ENCODE measurements at regions not wholly inside any gene's neighbourhood (a gene's known extent, or its start where the extent isn't known, plus 50 kb on each side); places are given as distances from the start of the nearest gene placed in this dataset.

DNA sequence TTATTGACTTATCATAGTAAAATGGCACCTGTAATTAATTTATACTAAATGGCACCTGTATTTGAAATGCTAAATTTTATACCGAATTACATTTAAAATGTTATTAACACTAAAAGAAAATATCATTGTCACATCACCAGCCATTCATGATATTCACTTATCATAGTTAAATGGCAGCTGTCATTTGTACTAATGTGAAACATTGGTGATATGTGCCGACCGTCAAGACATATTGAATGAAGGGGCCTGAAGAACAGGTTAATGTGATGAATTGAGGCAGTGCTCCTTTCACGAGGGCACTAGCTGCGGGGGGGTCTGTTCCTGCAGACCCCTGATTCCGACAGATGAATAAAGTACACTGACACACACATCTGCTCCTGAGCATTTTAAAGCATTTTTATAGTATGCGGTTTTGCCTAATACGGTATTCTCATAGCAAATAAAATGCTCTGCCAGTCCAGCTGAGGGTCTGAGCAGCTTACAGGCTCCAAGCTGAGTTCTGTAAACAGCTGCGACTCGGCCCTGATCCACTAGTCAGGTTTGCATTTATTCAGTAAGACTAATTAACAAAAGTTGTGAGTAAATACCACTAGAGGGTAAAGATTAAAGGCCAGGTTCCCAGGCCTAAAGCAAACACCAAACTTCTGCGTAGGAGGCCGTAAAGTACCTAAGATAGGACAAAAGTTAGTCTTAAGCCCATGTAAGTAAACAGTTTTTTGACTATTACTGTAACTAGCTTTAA is 593.4 kb upstream of the NETO1 start:
- intact Hi-C loops (cut with micrococcal nuclease), result no loop called here

DNA sequence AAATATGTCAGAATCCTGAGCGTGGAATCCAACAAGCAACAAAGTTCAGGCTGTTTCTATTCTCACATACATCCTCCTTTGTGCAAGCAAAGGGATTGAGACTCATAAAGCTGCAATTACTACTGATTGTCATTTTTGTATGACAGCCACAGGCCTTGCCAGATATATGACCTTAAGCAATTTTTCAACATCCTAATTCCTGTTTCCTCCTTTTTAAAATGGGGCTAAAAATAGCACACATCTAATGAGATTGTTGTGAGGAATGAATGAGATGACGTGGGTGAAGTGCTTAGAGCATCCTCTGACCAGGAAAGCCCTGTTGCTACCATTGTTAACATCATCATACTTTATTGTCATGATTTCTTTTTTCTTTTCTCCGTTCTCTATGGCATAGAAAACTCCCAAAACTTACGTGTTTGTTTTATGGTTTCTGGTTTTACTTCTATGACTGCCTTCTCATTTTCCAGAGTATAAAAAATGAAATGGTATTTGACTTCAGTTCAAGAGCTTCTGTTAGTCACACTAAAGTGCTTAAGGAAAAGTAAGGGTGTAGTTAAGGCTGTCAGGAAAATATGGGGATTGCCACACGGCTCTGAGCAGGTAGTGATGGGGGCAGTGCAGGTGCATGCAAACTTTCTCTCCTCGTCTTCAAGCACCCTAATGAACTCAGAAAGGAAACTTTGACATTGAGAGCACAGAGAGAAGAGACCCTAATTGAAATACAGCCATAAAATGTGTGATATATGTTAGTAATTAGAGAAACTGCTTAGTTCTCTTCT is 590.6 kb upstream of the NETO1 start:
- intact Hi-C loops (cut with micrococcal nuclease), result no loop called here

- intact Hi-C loops (cut with micrococcal nuclease), result no loop called here
Measured at GRCh38 chr18:73456643-73457042, 588.9 kb upstream of the NETO1 start.

- intact Hi-C loops (cut with micrococcal nuclease), result no loop called here
Measured at GRCh38 chr18:73452866-73453265, 585.1 kb upstream of the NETO1 start.

DNA sequence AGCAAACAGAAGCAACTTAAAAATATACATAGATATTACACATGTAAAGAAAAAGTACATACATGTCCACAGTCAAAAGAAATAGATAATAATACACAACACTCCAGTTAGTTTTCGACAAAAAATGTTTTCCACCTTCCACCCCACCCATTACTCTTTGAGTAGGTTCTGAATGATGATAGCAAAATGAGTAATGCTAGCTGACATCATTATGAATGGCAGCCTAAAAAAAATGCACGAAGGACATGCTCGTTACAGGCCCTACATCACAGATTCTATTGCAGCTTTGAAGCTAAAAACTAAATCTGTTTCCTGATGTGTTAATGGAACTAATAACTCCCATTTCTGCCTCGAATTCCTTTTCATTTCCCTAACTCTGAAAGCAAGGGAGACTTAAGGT is 578.7 kb upstream of the NETO1 start:
- intact Hi-C loops (cut with micrococcal nuclease), result no loop called here

DNA sequence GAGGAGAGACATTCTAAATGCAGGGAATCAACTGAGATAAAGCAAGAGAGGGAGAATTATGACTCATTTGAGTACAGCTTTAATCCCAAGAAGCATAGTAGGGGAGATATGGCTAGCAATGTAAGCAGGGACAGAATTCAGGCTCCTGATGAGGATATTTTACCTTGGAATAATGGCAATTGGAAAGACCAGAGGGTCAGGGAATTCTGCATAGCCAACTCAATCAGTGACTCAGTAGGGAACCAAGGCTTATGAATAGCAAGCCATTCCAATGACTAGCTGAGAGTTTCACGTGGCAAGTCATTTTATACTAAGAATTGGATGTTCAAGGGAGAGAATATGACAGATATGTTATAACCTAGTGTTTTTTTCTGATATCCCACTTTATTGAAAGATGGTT is 563.8 kb upstream of the NETO1 start:
- intact Hi-C loops (cut with micrococcal nuclease), result no loop called here

DNA sequence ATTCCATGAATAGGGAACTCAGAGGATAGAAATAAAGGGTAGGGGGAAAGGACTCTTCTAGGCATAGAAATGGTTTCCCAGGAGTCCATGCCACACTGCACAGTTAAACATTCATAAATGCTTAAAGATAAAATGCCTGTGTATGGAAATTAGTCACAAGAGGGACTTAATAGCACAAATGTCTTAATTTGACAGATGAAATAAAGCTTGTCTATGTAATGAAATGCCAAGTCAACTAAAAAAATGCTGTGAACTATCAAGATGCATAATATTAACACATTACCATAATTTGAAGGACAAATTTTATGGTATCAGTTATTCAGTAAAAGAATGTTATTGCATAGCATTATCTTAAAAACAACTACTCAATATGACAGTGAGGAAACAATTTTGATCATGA is 553.2 kb upstream of the NETO1 start:
- intact Hi-C loops (cut with micrococcal nuclease), result no loop called here

- intact Hi-C loops (cut with micrococcal nuclease), result no loop called here
Measured at GRCh38 chr18:73419531-73419930, 551.7 kb upstream of the NETO1 start.

DNA sequence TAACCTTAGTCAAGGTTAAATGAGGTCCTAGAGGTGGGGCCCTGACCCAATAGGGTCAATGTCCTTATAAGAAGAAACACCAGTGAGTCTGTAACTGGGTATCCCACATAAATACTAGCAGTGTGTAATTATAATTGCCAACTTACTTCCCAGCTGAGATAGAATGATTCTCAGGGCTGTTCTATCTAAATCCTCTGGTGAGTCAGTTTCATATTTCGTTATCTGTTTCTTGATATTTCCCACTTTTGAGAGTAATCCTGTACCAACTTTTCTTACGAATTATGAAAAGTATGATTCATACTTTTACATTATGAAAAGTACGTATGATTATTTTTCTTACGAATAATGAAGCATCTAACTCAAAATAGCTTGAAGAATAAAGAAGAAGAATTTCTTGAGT is 546.8 kb upstream of the NETO1 start:
- intact Hi-C loops (cut with micrococcal nuclease), result no loop called here

DNA sequence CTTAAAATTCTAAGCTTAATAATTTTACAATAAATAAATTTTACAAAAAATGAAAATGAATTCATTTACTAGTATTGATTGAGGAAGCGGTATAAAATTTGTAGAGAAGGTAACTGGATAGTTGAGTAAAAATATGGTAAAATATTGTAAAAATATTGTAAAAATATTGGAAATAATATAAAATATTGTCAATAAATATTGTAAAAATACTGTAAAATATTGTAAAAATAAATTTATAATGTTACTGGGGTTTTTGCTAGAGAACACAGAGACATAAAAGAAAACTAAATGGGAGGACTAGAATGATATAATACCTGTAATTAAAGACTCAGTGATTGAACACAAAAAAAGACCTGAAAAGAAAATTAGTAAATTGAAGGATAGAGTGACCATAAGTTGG is 546.3 kb upstream of the NETO1 start:
- intact Hi-C loops (cut with micrococcal nuclease), result no loop called here

DNA sequence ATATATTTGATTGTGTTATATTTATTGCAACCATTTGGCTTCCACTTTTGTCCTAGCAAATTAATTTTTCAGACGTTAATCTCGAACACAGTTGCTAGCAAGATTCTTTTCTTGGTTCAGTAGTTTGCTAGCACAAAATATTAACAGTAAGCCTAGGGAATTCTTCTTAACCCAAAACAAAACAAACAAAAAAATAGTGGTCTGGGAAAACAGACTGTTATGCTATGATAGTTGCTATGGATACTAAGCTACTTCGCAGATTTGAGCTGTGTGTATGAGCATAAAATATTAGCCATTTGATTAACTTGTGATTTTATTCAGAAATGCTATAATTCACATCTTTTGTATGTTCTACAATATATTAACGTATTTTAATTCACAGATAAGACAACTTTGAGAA is 541.5 kb upstream of the NETO1 start:
- intact Hi-C loops (cut with micrococcal nuclease), result no loop called here

- intact Hi-C loops (cut with micrococcal nuclease), result no loop called here
Measured at GRCh38 chr18:73408469-73408868, 540.7 kb upstream of the NETO1 start.

DNA sequence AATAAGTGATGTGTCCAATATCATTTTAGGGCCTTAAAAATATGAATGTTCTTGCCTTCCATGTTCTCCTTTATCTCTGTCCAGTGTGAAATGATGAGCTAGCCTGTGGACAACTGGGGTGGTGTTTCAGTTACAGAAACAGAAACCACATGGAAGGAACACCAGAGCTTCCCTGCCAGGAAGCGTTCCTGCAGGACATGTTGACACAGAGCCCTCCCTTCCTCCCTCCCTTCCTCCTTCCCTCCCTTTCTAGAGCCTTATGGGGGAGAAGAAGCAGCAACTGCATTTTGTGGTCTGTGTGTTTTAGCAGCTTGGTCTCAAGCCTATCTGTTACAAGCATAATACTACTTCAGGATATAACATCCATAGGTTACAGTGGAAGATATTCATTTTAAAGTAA is 539.7 kb upstream of the NETO1 start:
- intact Hi-C loops (cut with micrococcal nuclease), result no loop called here

- intact Hi-C loops (cut with micrococcal nuclease), result no loop called here
Measured at GRCh38 chr18:73384246-73384645, 516.5 kb upstream of the NETO1 start.

GRCh38 chr18:73381699-73382036 is 513.9 kb upstream of the NETO1 start:
- intact Hi-C loops (cut with micrococcal nuclease), result no loop called here

DNA sequence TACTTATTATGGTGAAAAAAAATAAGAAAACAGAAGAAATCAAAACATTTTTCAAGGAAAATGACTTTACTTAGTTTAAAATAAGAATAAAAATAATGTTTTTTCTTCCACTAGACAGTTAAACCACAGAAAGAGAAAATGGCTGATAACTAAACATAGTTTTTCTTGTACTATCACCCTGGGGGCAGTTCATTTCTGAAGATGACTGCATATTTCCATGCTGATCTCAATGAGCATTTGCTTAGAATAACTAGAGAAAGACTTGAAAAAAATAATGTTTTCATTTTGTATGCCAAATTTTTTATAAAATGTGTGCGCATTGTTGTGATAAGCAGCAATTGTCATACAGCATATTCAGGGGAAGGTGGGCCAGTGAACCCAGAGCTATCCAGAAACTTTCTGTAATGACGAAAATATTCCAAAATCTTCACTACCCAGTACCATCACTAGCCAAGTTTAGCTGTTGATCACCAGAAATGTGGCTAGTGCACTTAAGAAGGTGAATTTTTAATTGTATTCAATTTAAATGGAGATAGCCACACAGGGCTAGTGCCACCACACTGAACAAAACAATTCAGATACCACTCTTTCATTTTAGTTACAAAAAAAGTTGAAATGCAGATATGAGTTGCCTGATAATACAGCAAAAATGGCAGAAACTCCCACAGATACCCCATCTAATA is 513.4 kb upstream of the NETO1 start:
- intact Hi-C loops (cut with micrococcal nuclease), result no loop called here

DNA sequence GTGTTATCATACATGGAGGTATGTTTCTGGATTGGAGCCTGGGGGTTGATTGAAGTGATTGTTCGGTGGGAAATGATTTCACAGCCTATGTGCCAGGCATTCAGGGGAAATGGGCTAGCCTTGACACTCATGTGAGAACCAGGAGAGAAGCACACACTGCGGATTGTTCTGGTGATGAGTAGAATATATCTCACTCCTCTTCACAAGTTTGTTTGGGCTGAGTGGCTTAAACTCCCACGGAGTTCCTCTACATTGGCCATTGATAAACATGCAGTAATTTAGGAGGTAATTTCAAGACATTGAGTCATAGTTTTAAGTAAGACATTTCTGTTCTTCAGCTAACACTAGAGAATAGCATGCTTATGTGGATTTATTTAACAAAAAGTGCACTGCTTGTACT is 498.9 kb upstream of the NETO1 start:
- intact Hi-C loops (cut with micrococcal nuclease), result no loop called here

- intact Hi-C loops (cut with micrococcal nuclease), result no loop called here
Measured at GRCh38 chr18:73365018-73365417, 497.2 kb upstream of the NETO1 start.

- intact Hi-C loops (cut with micrococcal nuclease), result no loop called here
Measured at GRCh38 chr18:73355121-73355520, 487.3 kb upstream of the NETO1 start.

- intact Hi-C loops (cut with micrococcal nuclease), result no loop called here
Measured at GRCh38 chr18:73352546-73352945, 484.8 kb upstream of the NETO1 start.

GRCh38 chr18:73340135-73340977 is 472.6 kb upstream of the NETO1 start:
- intact Hi-C loops (cut with micrococcal nuclease), result no loop called here
